ENCODE measurements at regions not wholly inside any gene's neighbourhood (a gene's known extent, or its start where the extent isn't known, plus 50 kb on each side); places are given as distances from the start of the nearest gene placed in this dataset.

DNA sequence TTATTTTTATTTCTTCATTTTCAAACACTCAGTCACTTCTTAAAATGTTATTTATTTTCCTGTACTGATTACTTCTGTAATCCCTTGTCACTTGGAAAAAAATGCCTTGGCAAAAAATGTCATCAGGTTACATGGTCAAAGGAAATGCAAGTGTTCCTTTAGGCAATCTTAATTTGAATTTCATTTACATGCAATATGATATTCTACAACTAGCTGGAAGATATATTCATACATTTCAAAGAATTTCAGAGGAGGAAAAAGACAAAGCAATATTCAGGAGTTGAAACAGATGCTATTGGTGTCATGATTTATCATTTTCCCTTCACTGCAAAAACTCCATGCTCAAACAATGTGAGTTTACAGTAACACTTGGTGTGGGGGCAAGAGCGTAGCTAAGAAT, 1316.6 kb downstream of the FSTL5 start:
- TF ChIP-seq SP1 (IDR thresholded peaks at IDR 0.05; ENCODE audit: low read depth, low read length), result no peak
- TF ChIP-seq, protein P1, sequence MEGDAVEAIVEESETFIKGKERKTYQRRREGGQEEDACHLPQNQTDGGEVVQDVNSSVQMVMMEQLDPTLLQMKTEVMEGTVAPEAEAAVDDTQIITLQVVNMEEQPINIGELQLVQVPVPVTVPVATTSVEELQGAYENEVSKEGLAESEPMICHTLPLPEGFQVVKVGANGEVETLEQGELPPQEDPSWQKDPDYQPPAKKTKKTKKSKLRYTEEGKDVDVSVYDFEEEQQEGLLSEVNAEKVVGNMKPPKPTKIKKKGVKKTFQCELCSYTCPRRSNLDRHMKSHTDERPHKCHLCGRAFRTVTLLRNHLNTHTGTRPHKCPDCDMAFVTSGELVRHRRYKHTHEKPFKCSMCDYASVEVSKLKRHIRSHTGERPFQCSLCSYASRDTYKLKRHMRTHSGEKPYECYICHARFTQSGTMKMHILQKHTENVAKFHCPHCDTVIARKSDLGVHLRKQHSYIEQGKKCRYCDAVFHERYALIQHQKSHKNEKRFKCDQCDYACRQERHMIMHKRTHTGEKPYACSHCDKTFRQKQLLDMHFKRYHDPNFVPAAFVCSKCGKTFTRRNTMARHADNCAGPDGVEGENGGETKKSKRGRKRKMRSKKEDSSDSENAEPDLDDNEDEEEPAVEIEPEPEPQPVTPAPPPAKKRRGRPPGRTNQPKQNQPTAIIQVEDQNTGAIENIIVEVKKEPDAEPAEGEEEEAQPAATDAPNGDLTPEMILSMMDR (IDR thresholded peaks at IDR 0.05; ENCODE audit: control extremely low read depth in 1 of 3, insufficient read depth in 1 of 3, low read depth in 1 of 3, low read length in 3 of 3), result no peak
- TF ChIP-seq SRF (IDR thresholded peaks at IDR 0.05; ENCODE audit: low read depth, low read length), result no peak
- no peak for TF ChIP-seq ATF3 (IDR thresholded peaks at IDR 0.05; ENCODE audit: insufficient read depth, low read depth, low read length)

Data from H1 (cell line).